ENCODE measurements at regions not wholly inside any gene's neighbourhood (a gene's known extent, or its start where the extent isn't known, plus 50 kb on each side); places are given as distances from the start of the nearest gene placed in this dataset.
"Not testable (repeated sequence)": the region's sequence is repeated elsewhere in the genome, so short reads cannot be mapped to it uniquely, and the experiment has no call there.

- DNase-seq: no peak
These were observed 272.6 kb downstream of the MATN1 start for GRCh38 chr1:30450818-30451233.

DNA sequence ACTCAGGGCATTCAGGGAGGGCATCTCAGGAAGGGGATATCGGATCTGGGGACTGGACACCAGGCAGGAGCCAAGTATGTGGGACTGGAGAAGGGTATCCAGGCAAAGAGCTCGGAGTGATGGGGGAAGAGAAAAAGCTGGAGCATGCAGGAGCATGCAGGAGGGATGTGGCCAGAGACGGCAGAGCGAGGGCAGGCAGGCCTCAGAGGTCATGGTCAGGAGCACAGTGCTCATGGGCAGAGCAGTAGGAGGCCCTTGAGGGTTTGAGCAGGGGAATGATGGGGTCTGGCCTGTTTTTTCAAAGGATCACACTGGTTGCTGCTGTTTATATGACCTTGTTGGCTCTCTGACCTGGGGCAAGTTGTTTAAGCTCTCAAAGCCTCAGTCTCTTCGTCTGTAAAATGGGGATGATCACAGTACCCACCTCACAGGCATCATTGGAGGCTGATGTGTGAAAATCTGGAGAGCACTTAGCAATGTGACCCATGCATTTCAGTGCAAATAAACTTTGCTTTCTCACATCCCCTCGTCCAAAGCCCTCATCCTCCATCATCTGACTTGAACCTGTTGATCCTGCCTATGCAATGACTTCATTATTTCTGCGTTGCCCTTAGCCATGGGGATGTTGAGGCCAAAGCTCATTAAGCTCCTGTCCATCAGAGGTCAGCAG is 273.1 kb downstream of the MATN1 start:
- no peak for DNase-seq

DNA sequence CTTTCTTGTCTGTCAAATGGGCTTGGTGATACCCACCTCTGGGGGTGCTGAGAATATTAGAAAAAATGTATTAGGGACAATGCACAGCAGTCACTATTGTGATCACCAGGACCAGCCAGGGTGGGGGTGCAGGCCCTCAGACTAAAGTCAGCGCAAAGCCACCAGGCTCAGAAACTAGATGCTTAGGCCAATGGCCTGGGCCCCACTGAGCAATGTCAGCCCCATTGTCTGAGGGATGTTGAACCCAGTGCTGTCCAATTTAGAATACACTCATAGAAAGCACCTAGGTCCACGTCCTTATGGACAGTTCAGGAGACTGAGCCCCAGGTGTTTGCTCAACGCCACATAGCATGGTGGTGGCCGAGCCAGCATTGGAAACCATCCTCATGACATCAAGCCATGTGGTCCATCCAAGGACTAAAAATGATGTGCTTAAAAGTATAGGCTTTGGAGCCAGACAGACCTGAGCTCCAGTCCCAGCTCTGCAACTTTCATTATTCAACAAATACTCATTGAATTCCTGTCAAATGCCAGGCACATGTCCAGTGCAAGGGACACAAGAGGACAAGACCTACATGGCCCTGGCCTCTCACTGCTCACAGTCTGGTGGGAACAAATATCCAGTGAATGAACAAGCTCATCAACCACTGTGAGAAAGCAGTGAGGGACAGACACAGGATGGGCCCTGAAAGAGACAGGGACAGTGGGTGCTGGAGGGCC is 273.8 kb downstream of the MATN1 start:
- no peak for DNase-seq

GRCh38 chr1:30449003-30449402 is 274.4 kb downstream of the MATN1 start:
- no peak for DNase-seq

- no peak for DNase-seq
These were observed 275.7 kb downstream of the MATN1 start for GRCh38 chr1:30447701-30448100.

DNA sequence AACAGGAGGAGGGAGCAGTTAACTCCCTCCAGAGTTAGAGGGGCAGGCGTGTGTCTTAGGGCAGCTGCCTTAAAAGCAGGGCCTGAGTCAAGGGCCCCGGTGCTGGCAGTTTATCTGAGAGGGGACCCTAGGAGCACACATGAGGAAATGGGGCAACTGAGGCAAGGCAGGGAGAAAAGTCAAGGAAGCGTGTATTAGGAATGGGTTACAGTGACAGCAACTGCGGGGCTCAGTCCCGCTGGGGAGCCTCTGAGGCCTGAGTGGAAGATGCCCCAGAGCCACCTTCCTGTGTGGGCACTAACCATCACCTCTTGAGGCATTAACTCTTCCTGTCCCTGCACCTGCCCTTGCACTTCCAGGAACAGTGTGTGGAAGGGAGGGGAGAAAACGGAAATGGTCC is 276.3 kb downstream of the MATN1 start:
- DNase-seq: no peak

- no peak for DNase-seq
These were observed 276.9 kb downstream of the MATN1 start for GRCh38 chr1:30446508-30446907.

GRCh38 chr1:30446095-30446494 is 277.3 kb downstream of the MATN1 start:
- DNase-seq: no peak

- no peak for DNase-seq
These were observed 277.9 kb downstream of the MATN1 start for GRCh38 chr1:30445449-30445848.

GRCh38 chr1:30444850-30445249 is 278.5 kb downstream of the MATN1 start:
- DNase-seq: no peak

DNA sequence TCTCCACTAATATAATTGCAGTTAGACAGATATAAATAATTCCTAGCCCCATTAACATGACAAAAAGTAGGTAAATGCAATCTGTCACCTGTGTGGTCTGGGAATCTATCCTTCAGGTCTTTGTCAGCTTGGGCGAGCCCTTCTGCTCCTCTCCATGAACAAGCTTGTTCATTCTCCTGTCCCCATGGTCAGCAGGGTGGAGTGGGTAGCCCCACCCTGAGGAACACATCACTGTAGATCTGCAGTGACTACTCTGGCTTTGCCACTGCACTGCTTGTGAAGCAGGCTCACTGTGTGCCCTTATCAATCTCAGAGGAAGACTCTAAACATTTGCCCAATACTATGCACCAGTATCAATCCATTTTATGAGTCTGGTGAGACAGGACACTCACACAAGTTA is 279.0 kb downstream of the MATN1 start:
- no peak for DNase-seq

GRCh38 chr1:30438274-30438673 is 285.1 kb downstream of the MATN1 start:
- not testable (repeated sequence) for DNase-seq

DNA sequence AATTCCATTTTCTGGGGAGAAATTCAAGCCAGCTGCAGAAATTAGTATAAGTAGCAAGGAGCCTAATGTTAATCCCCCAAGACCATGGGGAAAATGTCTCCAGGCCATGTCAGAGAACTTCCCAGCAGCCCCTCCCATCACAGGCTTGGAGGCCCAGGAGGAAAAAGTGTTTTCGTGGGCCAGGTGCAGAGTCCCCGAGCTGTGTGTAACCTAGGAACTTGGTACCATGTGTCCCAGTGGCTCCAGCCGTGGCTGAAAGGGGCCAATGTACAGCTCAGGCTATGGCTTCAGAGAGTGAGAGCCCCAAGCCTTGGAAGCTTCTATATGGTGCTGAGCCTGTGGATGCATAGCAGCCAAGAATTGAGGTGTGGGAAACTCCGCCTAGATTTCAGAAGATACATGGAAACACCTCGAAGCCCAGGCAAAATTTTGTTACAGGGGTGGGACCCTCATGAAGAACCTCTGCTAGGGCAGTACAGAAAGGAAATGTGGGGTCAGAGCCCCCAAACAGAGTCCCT is 286.3 kb downstream of the MATN1 start:
- no peak for DNase-seq

GRCh38 chr1:30427545-30427944 is 295.8 kb downstream of the MATN1 start:
- no peak for DNase-seq

DNA sequence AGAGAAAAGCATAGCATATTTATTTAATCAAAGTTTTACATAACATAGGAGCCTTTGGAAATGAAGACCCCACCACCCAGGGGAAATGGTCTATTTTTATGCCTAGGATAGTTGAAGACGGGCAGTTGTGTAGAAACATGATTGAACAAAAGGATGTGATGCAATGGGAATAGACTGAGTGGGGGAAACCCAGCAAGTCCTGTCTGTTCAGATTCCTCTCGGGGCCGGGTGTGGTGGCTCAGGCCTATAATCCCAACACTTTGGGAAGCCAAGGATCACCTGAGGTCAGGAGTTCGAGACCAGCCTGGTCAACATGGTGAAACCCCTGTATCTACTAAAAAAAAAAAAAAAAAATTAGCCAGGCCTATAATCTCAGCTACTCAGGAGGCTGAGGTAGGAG is 298.3 kb downstream of the MATN1 start:
- no peak for DNase-seq

GRCh38 chr1:30423570-30423969 is 299.8 kb downstream of the MATN1 start:
- DNase-seq: no peak

GRCh38 chr1:30422251-30422650 is 301.1 kb downstream of the MATN1 start:
- DNase-seq: no peak

GRCh38 chr1:30420519-30421050 is 302.8 kb downstream of the MATN1 start:
- DNase-seq: no peak

- no peak for DNase-seq
These were observed 303.6 kb downstream of the MATN1 start for GRCh38 chr1:30419831-30420230.

DNA sequence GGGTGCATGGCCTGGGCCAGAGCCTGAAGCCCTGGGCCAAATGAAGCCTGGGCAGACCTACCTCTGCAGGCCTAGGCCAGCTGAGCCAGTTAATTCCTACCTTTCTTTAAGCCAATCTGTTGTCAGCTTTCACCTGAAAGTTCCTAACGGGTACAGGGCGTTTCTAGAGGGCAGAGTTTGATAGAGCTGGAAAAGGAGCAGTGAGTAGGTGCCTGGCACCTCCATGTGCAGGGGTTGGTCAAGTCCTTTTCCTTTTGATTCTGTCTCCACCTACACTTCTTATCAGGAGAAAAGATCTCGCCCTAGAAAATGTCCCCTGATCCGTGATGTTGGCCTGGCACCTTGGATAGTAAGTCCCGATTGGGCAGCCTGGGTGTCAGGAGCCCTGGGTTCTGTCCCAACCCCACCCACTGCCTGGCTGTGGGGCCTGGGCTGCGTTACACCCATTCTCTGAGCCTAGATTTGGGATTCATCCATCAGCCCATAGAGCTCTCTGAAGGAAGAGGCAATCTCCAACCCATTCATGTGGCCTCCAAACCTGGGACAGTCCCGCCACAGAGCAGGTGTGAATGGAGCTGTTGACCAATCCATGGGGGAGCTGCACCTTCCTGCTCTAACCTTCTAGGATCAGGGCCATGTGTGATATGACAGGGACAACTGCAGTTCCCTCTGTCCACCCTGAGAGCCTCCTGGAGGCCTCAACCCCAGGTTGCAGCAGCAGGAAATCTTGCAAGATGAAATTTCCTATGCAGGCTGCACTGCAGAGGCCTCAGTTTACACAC is 304.3 kb downstream of the MATN1 start:
- DNase-seq: no peak

DNA sequence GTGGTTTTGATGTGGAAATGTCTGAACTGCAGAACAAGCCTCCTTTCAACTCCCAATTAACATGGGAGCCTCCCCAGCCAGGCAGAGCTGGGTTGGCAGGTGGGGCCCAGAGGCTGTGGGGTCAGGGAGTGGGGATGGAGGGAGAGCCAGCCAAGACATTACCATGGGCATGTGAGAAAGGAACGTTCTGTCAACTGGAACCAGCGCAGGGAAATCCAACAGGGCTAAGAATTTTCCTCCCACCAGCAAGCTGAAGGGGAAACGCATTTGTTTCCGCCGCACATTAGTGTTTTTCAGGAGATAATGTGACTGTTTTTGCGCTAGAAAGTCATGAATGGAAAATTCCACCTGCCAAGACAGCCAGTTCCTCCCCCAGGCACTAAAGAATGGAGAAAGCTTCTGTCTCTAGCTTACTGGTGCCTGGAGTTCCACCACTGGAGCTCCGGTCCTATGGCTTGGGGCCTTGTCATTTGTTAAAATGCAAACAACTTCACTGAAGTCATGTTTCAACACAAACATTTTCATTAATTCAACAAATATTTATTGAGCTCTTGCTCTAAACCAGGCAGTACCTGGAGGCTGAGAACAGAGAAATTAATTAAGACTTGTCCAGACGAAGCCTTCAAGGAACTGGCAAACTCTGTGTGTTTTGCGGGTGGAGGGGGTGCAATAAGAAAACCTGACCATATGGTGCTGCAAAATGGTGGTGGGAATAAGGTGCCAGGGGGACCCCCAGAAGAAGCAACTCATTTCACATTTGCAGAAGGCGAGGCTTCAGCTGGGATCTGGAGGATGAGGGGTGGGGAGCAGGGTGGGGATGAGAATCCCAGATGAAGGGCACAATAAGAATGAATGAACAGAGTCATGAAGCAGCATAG is 305.1 kb downstream of the MATN1 start:
- DNase-seq: no peak

DNA sequence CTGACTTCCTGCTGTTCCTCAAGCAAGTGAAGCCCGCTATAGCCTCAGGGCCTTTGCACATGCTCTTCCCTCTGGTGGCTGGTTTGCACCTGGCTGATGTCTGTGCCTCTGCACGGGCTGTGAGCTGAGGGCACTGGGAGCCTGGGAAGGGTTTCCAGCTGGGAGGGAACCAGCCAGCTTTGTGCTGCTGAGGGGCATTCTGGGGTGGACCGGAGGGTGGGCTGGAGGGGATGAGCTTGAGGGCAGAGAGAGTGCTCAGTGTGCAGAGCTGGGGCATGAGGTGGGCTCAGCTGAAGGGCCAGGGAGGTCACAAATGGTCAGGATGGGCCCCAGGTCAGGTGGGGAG is 305.7 kb downstream of the MATN1 start:
- no peak for DNase-seq

All from GDM1 (cell line).